ENCODE measurements at regions not wholly inside any gene's neighbourhood (a gene's known extent, or its start where the extent isn't known, plus 50 kb on each side); places are given as distances from the start of the nearest gene placed in this dataset.

DNA sequence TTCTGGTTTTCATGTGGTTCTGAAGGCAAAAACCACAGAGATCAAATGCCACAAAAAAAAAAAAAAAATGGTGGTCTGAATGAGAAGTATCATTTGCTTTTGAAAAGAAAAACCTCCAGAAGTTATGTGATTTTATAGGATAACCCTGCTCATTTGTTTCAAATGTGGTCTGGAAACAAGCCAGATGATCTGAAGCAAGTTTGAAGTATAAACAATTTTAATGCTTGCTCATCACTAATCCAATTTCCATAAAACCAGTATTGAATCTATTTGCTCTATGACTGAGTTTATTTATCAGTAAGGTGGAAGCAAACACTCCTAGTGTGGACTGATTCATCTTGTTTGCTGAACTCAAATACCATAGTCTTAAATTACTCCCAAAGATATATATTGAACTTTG is 407.3 kb upstream of the FLRT2 start:
- no peaks in the 10 kb centered on the region for H3K36me3 ChIP-seq
- TF ChIP-seq POLR2A (IDR thresholded peaks at IDR 0.05): no peak
- TF ChIP-seq, protein P1, sequence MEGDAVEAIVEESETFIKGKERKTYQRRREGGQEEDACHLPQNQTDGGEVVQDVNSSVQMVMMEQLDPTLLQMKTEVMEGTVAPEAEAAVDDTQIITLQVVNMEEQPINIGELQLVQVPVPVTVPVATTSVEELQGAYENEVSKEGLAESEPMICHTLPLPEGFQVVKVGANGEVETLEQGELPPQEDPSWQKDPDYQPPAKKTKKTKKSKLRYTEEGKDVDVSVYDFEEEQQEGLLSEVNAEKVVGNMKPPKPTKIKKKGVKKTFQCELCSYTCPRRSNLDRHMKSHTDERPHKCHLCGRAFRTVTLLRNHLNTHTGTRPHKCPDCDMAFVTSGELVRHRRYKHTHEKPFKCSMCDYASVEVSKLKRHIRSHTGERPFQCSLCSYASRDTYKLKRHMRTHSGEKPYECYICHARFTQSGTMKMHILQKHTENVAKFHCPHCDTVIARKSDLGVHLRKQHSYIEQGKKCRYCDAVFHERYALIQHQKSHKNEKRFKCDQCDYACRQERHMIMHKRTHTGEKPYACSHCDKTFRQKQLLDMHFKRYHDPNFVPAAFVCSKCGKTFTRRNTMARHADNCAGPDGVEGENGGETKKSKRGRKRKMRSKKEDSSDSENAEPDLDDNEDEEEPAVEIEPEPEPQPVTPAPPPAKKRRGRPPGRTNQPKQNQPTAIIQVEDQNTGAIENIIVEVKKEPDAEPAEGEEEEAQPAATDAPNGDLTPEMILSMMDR (IDR thresholded peaks at IDR 0.05): no peak

GRCh38 chr14:85123755-85124154 is 406.2 kb upstream of the FLRT2 start:
- no peak for ATAC-seq
- 59 to 94% (median 84%) methylated on average over 2 of the region's 2 CpGs for WGBS, 4 donors
- intact Hi-C loops (cut with DNase I): no loop called here

More for the DNA sequence above, 407.3 kb upstream of the FLRT2 start:
- no peak overlapping the region for H3K27ac ChIP-seq
- H3K9me3 ChIP-seq: no peaks in the 10 kb centered on the region
- intact Hi-C loops (cut with DNase I): no loop called here
- H3K27me3 ChIP-seq: no peaks in the 10 kb centered on the region
- DNase-seq (no peak), ATAC-seq (no peak)
- H3K4me3 ChIP-seq: no peak overlapping the region
- H3K4me1 ChIP-seq: no peaks in the 10 kb centered on the region

DNA sequence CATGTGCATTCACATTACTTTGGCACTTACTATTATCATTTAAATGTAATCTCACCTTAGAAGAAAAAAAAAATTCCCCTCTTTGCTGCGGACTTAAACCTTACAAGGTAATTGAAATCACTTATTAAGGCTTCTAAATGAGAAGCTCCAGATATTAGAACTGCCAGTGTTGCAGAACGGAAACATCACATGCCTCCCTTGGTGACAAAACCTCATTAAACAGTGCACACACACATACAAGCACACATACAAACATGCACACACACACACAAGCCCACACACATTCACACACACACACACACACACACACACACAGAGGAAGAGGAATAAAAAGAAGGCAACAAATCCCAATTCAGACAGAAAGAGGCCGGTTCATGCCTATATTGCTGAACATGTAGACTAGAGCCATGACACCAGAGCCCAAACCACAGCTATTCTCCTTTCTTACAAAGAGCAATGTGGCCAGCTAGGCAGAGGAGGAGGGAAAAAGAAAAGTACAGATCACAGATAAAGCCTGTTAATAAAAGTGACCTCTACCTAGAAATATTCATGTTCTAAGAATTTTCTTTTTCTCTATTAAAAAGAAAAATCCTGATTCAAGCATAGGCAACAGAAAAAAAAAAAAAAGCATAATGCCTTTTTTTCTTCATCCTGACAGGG is 405.2 kb upstream of the FLRT2 start:
- Histone ChIP-seq H3K27ac (no peak overlapping the region), H3K4me1 (no peaks in the 10 kb centered on the region), H3K27me3 (no peaks in the 10 kb centered on the region), H3K9me3 (no peaks in the 10 kb centered on the region), H3K36me3 (no peaks in the 10 kb centered on the region), H3K4me3 (no peak overlapping the region)
- WGBS, 4 donors: 86 to 94% (median 89%) methylated on average over 3 of the region's 3 CpGs
- no peak for TF ChIP-seq POLR2A (IDR thresholded peaks at IDR 0.05)
- TF ChIP-seq, protein P1 (IDR thresholded peaks at IDR 0.05): no peak
- DNase-seq (no peak), ATAC-seq (no peak)
- intact Hi-C loops (cut with DNase I): no loop called here

More at GRCh38 chr14:85123755-85124154, 406.2 kb upstream of the FLRT2 start:
- H3K36me3 ChIP-seq: no peaks in the 10 kb centered on the region
- no peak overlapping the region for H3K4me3 ChIP-seq
- H3K4me1 ChIP-seq: no peaks in the 10 kb centered on the region
- H3K27ac ChIP-seq: no peak overlapping the region
- no peak for TF ChIP-seq POLR2A (IDR thresholded peaks at IDR 0.05)
- TF ChIP-seq, protein P1 (IDR thresholded peaks at IDR 0.05): no peak
- no peaks in the 10 kb centered on the region for H3K27me3 ChIP-seq
- H3K9me3 ChIP-seq: no peaks in the 10 kb centered on the region
- no peak for DNase-seq

DNA sequence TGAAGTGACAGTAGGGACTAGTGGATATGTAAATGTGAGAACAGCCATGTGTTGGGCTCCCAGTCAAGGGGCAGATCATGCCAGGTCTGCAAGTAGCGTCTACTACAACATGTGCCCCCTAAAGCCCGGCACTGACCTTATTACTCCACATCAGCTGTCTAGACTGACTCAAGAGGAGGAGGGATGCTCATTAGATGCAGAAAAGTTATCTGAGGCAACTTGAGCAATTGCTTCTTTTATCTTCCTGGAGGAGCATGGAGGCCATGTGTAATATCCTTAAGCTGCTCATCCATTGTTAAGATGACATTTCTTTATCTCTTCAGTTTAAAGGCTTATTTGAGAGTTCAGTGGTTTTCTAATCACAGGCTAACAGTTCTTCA is 404.7 kb upstream of the FLRT2 start:
- intact Hi-C loops (cut with DNase I): no loop called here
- no peak for ATAC-seq

More for the DNA sequence above, 404.7 kb upstream of the FLRT2 start:
- no peaks in the 10 kb centered on the region for H3K27me3 ChIP-seq
- H3K4me3 ChIP-seq: no peak overlapping the region
- no peak for DNase-seq
- 63 to 81% (median 74%) methylated on average over 2 of the region's 2 CpGs for whole genome bisulfite sequencing, 4 donors
- no peak overlapping the region for H3K27ac ChIP-seq
- no peak for TF ChIP-seq POLR2A (IDR thresholded peaks at IDR 0.05)
- TF ChIP-seq, protein P1 (IDR thresholded peaks at IDR 0.05): no peak
- H3K4me1 ChIP-seq: no peaks in the 10 kb centered on the region
- no peaks in the 10 kb centered on the region for H3K36me3 ChIP-seq
- no peaks in the 10 kb centered on the region for H3K9me3 ChIP-seq
